NOMO-1 (cell line): ENCODE measurements at regions not wholly inside any gene's neighbourhood (a gene's known extent, or its start where the extent isn't known, plus 50 kb on each side); places are given as distances from the start of the nearest gene placed in this dataset.

Source experiments
- DNase-seq, 2 experiments: peaks; one replicate each; lab custom pipeline; 2025; ENCODE audit not compliant: unreplicated experiment in 2 of 2; lab: John Stamatoyannopoulos, UW

GRCh38 chr7:25828468-25828867 lies 323.5 kb upstream of the NFE2L3 start:
- no peak for DNase-seq

DNA sequence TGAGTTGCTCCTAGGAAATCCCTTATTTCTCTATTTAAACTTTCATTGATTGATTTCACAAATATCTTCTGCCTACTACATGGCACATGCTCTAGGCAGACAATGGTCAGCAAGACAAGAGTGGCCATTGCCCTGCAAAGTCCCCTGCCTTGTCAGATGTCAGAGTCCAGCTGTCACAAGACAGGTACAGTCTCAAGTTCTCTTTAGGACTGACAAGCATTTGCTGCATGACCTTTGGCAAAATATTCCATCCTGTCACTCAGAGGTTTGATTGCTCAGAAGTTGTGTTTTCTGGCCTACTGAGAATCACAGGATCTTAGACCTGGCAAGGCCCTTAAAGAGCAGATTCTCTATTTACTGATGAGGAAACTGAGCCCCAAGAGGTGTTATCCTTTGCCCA lies 322.3 kb upstream of the NFE2L3 start:
- no peak for DNase-seq

GRCh38 chr7:25830215-25830614 lies 321.8 kb upstream of the NFE2L3 start:
- DNase-seq: no peak

- no peak for DNase-seq
Observed at GRCh38 chr7:25831062-25831691, 320.8 kb upstream of the NFE2L3 start.

- DNase-seq: no peak
Observed at GRCh38 chr7:25831831-25832411, 320.1 kb upstream of the NFE2L3 start.

- DNase-seq: no peak
Observed at GRCh38 chr7:25832456-25832855, 319.5 kb upstream of the NFE2L3 start.

DNA sequence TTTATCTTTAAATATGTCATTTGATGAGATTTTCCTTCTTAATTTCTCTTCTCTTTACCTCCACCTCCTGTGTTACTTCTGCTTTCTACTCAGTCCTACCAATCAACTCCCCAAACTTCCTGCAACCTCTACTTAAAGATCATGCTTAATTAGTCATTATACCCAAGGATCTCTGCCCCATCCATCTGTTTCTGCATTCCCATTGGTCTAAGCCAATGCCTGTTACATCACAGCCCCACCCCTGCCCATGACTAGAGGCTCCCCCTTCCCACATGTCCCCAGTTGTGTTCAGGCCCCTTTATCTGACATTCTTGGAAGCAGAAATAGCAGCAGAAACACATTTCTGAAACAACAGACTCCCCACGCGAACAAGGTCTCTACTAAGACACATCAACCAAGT lies 319.1 kb upstream of the NFE2L3 start:
- no peak for DNase-seq

GRCh38 chr7:25834050-25834449 lies 317.9 kb upstream of the NFE2L3 start:
- DNase-seq: peak; percentile 28 to 29

DNA sequence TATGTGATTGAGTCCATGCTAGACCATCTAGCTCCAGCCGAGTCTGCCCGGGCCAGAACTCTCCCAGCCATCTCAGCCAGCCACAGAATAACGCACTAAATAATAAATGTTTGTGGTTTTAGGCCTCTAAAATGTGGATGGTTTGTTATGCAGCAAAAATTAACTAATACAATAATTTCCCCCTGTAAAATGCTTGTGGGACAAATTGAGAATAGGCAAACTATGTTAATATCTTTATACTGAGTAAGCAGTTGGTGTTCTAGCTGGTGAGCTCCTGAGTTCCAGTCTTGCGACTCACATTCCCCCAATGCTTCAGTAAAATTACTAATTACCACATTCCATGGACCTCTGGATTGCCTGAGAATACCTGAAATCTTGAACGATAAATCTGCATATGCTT lies 316.8 kb upstream of the NFE2L3 start:
- no peak for DNase-seq

- no peak for DNase-seq
Observed at GRCh38 chr7:25839084-25839769, 312.8 kb upstream of the NFE2L3 start.

- DNase-seq: peak in 1 of 2 experiments; percentile 36
Observed at GRCh38 chr7:25840209-25840792, 311.7 kb upstream of the NFE2L3 start.

DNA sequence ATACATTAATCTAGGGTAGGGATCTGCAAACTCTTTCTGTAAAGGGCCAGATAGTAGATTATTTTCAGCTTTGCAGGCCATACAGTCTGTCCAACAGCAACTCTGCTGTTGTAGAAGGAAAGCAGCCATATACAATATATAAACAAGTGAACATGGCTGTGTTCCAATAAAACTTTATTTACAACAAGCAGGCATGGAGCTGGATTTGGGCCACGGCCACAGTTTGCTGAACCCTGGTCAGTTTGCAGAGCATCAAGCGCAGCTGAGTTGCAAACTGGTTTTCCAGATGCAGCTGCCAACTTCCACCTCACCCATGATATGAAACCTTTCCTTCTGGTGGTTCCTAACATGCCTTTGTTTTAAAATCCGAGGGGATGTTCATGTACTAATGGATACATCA lies 310.4 kb upstream of the NFE2L3 start:
- no peak for DNase-seq

GRCh38 chr7:25842201-25842733 lies 309.7 kb upstream of the NFE2L3 start:
- DNase-seq: no peak

- DNase-seq: no peak
Observed at GRCh38 chr7:25843467-25843866, 308.5 kb upstream of the NFE2L3 start.

DNA sequence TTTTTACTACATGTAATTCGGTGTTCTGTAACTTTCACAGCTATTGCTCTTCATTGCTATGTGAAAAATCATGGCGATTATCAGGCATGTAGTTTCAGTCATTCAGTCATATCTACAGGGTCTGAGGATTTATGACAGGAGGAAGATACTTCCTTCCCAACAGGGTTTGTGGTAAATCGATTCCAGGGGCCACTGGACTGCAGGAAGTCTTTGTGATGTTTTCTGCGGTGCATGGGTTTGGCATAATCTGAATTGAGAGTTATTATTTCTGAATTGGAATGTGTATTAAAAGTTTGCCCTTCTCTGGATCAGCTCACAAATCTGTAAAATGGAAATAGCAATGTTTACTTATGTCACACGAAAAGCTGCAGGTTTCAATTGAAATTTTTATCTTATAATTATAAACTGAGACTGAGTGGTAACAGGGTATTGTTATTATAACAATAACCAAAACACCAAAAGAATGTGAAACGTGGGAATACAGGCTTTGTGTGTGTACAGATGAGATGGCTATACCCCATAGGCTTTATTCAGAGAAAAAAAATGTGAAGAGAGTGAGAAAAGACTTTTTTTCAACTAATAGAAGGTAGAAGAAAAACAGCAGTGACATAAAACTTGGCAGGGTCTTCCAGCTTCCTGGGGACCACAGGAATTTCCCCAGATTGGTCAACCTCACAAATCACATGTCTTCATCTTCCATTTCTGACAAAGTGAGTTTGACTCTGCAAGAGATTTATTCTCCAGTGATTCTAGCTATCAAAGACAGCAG lies 307.7 kb upstream of the NFE2L3 start:
- DNase-seq: peak in 1 of 2 experiments; percentile 67

- DNase-seq: no peak
Observed at GRCh38 chr7:25845464-25845863, 306.5 kb upstream of the NFE2L3 start.

GRCh38 chr7:25846722-25847121 lies 305.3 kb upstream of the NFE2L3 start:
- DNase-seq: no peak

DNA sequence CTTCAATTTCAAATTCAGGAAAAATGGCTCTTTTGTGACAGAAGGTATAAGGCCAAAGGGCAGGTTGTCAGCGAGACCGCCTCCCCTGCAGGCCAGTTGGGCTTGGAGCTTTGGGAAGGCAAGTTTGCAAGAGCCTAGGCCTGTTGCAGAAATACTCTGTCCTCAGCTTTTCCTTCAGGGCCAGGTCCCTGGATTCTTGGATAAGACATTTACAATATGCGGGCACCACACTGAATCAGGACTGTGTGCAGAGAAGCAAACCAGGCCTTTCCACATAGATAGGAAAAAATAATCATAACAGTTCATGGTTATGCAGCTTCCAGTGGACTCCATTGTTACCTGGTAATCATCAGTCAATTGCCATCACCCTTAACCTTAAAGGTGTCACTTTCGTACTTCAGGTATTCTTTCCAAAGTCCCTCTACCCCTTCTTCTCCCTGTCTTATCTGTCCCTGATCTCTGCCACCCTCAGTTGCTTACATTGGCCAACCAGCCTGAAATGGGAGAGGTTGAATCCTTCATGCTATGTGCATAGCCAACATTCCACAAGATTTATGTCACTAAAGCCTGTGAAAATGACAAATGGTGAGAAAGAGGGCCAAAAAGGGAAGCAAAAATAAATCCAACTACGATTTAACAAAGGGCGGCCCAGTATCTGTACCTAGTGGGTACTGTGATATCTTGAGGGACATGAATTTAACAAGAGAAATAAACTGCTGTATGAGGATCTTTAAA lies 304.5 kb upstream of the NFE2L3 start:
- DNase-seq: no peak

GRCh38 chr7:25849500-25850184 lies 302.4 kb upstream of the NFE2L3 start:
- no peak for DNase-seq

DNA sequence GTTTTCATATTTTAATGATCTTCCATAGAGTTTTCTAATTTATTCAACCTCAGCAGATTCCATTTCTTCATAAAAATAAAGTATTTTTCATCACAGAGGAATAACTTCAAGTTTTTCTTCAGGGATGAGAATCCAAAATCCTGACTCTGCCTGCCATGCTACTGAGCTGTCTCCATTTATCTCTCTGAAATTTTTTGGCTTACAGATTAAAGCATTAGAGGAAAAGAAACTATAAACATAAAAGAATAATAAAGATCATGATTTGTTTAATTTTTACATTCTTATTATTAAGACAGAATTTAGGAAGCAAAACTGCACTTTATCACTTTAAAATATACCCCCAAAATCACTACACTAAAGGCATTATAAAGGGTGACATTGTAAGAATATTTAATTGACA lies 301.8 kb upstream of the NFE2L3 start:
- DNase-seq: no peak
